T-helper 17 cell (primary cell): ENCODE measurements at regions not wholly inside any gene's neighbourhood (a gene's known extent, or its start where the extent isn't known, plus 50 kb on each side); places are given as distances from the start of the nearest gene placed in this dataset.

ENCODE experiments used
- ATAC-seq: fragments of 150-1000 bp; cut with Tn5 transposase; 2 replicates; pipeline ENCODE4 v1.10.0; 2021; ENCODE audit warnings: mild to moderate bottlenecking, moderate library complexity
- DNase-seq, 3 donors: peaks; one replicate each; pipeline versions ENCODE4 v3.0.0 to v3.0.0-alpha.2; 2020 to 2021
- H3K9me3 ChIP-seq: one replicate; pipeline ENCODE4 v1.7.0; 2013; ENCODE audit warnings: low read length, mild to moderate bottlenecking; ENCODE audit not compliant: control insufficient read depth, poor library complexity, severe bottlenecking
- H3K27ac Mint-ChIP-seq: one replicate; pipeline ENCODE4 v1.8.0; 2022; ENCODE audit warnings: mild to moderate bottlenecking, moderate library complexity, mixed read lengths
- H3K27me3 Mint-ChIP-seq: one replicate; pipeline ENCODE4 v1.8.0; 2022; ENCODE audit warnings: mixed read lengths
- H3K36me3 Mint-ChIP-seq: one replicate; pipeline ENCODE4 v1.8.0; 2022; ENCODE audit warnings: low read depth, mixed read lengths
- H3K4me1 Mint-ChIP-seq: one replicate; pipeline ENCODE4 v1.8.0; 2022; ENCODE audit warnings: mild to moderate bottlenecking, mixed read lengths
- H3K4me3 Mint-ChIP-seq: one replicate; pipeline ENCODE4 v1.8.0; 2022; ENCODE audit warnings: mild to moderate bottlenecking, moderate library complexity, mixed read lengths

- Mint-ChIP-seq H3K4me3 (no peak overlapping the region), H3K27me3 (peaks cover 58% of the 10 kb centered on the region), H3K4me1 (peaks cover 3% of the 10 kb centered on the region), H3K36me3 (no peaks in the 10 kb centered on the region), H3K27ac (no peak overlapping the region)
- H3K9me3 ChIP-seq: no peaks in the 10 kb centered on the region
- ATAC-seq (no peak), DNase-seq (no peak)
These were observed 53.3 kb upstream of the AMOTL2 start for GRCh38 chr3:134427400-134428111.

- Mint-ChIP-seq H3K4me1 (peaks cover 3% of the 10 kb centered on the region), H3K36me3 (no peaks in the 10 kb centered on the region)
- H3K9me3 ChIP-seq: no peaks in the 10 kb centered on the region
These were observed 52.5 kb upstream of the AMOTL2 start for GRCh38 chr3:134426660-134427181.

GRCh38 chr3:134425943-134426342 is 51.7 kb upstream of the AMOTL2 start:
- DNase-seq: no peak
- Mint-ChIP-seq H3K36me3 (no peaks in the 10 kb centered on the region), H3K27ac (no peak overlapping the region), H3K4me3 (no peak overlapping the region), H3K4me1 (peaks cover under 1% of the 10 kb centered on the region), H3K27me3 (peaks cover 48% of the 10 kb centered on the region)
- no peak for ATAC-seq
- no peaks in the 10 kb centered on the region for H3K9me3 ChIP-seq

More at GRCh38 chr3:134426660-134427181, 52.5 kb upstream of the AMOTL2 start:
- Mint-ChIP-seq H3K4me3 (no peak overlapping the region), H3K27me3 (peaks cover 53% of the 10 kb centered on the region), H3K27ac (no peak overlapping the region)
- DNase-seq (no peak), ATAC-seq (no peak)
